CD8-positive, alpha-beta memory T cell (primary cell): ENCODE measurements at regions not wholly inside any gene's neighbourhood (a gene's known extent, or its start where the extent isn't known, plus 50 kb on each side); places are given as distances from the start of the nearest gene placed in this dataset.
"Not testable (repeated sequence)": the region's sequence is repeated elsewhere in the genome, so short reads cannot be mapped to it uniquely, and the experiment has no call there.

Experiments used
- CTCF ChIA-PET: fragments of 350-600 bp; sonication (Branson Sonifier 250); formaldehyde crosslinking; loops from one replicate; lab custom pipeline; 2021; ENCODE audit warnings: antibody characterized with exemption; lab: Charles Lee
- POLR2A ChIA-PET: fragments of 350-600 bp; sonication (Branson Sonifier 250); formaldehyde crosslinking; loops from one replicate; lab custom pipeline; 2021; ENCODE audit warnings: antibody characterized with exemption; lab: Charles Lee
- DNase-seq, 5 donors: peaks; one replicate each; pipeline versions ENCODE4 v3.0.0 to v3.0.0-alpha.2; 2020 to 2022; ENCODE audit warnings: mixed read lengths in 1 of 5
- H3K27ac ChIP-seq: one replicate; pipeline ENCODE4 v1.7.0; 2013; ENCODE audit warnings: low read depth, mild to moderate bottlenecking, low read length, moderate library complexity
- H3K27me3 ChIP-seq: 2 replicates; pipeline ENCODE4 v1.7.0; 2013; ENCODE audit warnings: low read length, mild to moderate bottlenecking; ENCODE audit not compliant: insufficient read depth, poor library complexity, severe bottlenecking
- H3K36me3 ChIP-seq: 2 replicates; pipeline ENCODE4 v1.7.0; 2013; ENCODE audit warnings: mild to moderate bottlenecking, low read length, moderate library complexity; ENCODE audit not compliant: insufficient read depth
- H3K4me1 ChIP-seq: 2 replicates; pipeline ENCODE4 v1.7.0; 2013; ENCODE audit warnings: mild to moderate bottlenecking, low read length, moderate library complexity; ENCODE audit not compliant: insufficient read depth
- H3K4me3 ChIP-seq: 2 replicates; pipeline ENCODE4 v1.7.0; 2013; ENCODE audit warnings: mild to moderate bottlenecking, low read length
- H3K9me3 ChIP-seq: 2 replicates; pipeline ENCODE4 v1.7.0; 2013; ENCODE audit warnings: mild to moderate bottlenecking, low read length
- H3K27ac Mint-ChIP-seq, 8 donors: one replicate each; pipeline ENCODE4 v1.8.0; 2020 to 2021; ENCODE audit warnings: mixed read lengths in 8 of 8, mild to moderate bottlenecking in 6 of 8, inconsistent platforms in 3 of 8, moderate library complexity in 3 of 8
- H3K27me3 Mint-ChIP-seq, 2 donors: one replicate each; pipeline ENCODE4 v1.8.0; 2020 to 2021; ENCODE audit warnings: mixed read lengths in 2 of 2, mild to moderate bottlenecking in 1 of 2, moderate library complexity in 1 of 2
- H3K36me3 Mint-ChIP-seq, 3 donors: one replicate each; pipeline ENCODE4 v1.8.0; 2020 to 2021; ENCODE audit warnings: mixed read lengths in 3 of 3, inconsistent platforms in 1 of 3, mild to moderate bottlenecking in 1 of 3
- H3K4me1 Mint-ChIP-seq, 3 donors: one replicate each; pipeline ENCODE4 v1.8.0; 2020 to 2021; ENCODE audit warnings: mixed read lengths in 3 of 3, inconsistent platforms in 1 of 3, mild to moderate bottlenecking in 1 of 3
- H3K4me3 Mint-ChIP-seq, 7 donors: one replicate each; pipeline ENCODE4 v1.8.0; 2020 to 2021; ENCODE audit warnings: mixed read lengths in 7 of 7, mild to moderate bottlenecking in 6 of 7, moderate library complexity in 4 of 7, inconsistent platforms in 2 of 7
- H3K9me3 Mint-ChIP-seq, 5 donors: one replicate each; pipeline ENCODE4 v1.8.0; 2020 to 2022; ENCODE audit warnings: mixed read lengths in 5 of 5, mild to moderate bottlenecking in 3 of 5, moderate library complexity in 2 of 5, inconsistent platforms in 1 of 5

DNA sequence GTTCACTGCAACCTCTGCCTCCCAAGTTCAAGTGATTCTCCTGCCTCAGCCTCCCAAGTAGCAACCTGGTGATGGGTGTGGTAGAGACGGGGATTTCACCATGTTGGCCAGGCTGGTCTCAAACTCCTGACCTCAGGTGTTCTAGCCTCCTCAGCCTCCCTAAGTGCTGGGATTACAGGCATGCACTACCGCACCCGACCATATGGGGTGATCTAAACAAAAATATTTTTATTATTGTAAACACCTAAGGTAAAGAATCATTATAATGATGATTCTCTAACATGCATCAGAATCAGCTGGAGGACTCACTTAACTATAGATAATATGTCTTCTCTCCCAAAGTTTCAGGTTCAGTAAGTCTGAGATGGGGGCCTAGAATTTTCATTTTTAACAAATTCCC, 96.2 kb upstream of the ALG10 start:
- POLR2A ChIA-PET: no interaction called here
- DNase-seq: no peak
- Histone ChIP-seq H3K4me3 (no peak overlapping the region), H3K27me3 (no peaks in the 10 kb centered on the region), H3K9me3 (no peaks in the 10 kb centered on the region), H3K27ac (no peak overlapping the region), H3K4me1 (no peaks in the 10 kb centered on the region), H3K36me3 (no peaks in the 10 kb centered on the region)
- H3K36me3 Mint-ChIP-seq: peaks cover 0 to 2% (median 0%) of the 10 kb centered on the region in 3 donors
- H3K27me3 Mint-ChIP-seq: peaks cover 0 to 4% of the 10 kb centered on the region in 2 donors
- peaks cover 10 to 21% (median 16%) of the 10 kb centered on the region in 5 donors for H3K9me3 Mint-ChIP-seq
- no peaks in the 10 kb centered on the region for H3K4me1 Mint-ChIP-seq
- CTCF ChIA-PET: no interaction called here
- no peak overlapping the region for H3K27ac Mint-ChIP-seq
- no peak overlapping the region for H3K4me3 Mint-ChIP-seq

DNA sequence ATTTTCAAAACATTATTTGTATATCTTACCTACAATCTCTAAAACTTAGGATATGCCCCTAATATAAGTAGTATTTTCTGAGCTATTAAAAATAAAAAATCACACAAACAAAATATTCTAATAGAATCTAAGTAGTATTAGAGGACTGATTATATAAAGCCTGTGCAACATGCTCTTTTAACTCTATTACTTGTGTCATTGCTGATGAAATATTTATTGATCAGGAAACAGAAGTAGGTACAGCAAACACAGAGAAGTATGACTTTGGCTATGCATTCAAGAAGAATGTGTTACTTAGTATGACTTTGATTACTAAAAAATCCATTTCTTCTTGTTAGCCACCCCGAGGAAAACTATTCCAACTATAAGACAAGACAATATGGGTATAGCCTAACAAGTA, 84.6 kb upstream of the ALG10 start:
- DNase-seq, H3K9me3 Mint-ChIP-seq, POLR2A ChIA-PET, H3K4me1 ChIP-seq, H3K27ac ChIP-seq, H3K4me3 ChIP-seq, H3K36me3 Mint-ChIP-seq, H3K27me3 ChIP-seq, H3K27me3 Mint-ChIP-seq, H3K4me3 Mint-ChIP-seq, H3K9me3 ChIP-seq, H3K36me3 ChIP-seq, H3K4me1 Mint-ChIP-seq, H3K27ac Mint-ChIP-seq, CTCF ChIA-PET: not testable (repeated sequence)

DNA sequence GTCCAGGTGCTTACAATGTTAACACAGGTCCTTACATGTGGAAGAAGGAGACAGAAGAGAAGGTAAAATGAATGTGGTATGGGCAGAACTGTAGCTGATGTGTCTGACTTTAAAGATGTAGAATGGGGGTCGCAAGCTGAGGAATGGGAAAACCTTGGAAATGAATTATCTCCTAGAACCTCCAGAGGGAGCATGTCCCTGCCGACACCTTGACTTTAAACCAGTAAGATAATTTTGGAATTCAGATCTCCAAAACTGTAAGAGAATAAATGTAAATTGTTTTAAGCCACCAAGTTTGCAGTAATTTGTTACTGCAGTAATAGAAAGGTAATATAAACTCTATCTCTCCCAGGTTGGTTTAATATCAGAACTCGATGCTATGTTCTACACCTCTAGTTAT, 80.1 kb upstream of the ALG10 start:
- CTCF ChIA-PET: no interaction called here
- no peak overlapping the region for H3K4me3 Mint-ChIP-seq
- H3K9me3 Mint-ChIP-seq: peaks cover 0 to 4% (median 0%) of the 10 kb centered on the region in 5 donors
- H3K9me3 ChIP-seq: no peaks in the 10 kb centered on the region
- H3K36me3 ChIP-seq: no peaks in the 10 kb centered on the region
- no peaks in the 10 kb centered on the region for H3K4me1 Mint-ChIP-seq
- H3K27me3 Mint-ChIP-seq: no peaks in the 10 kb centered on the region
- H3K4me1 ChIP-seq: no peaks in the 10 kb centered on the region
- no peak for DNase-seq
- H3K4me3 ChIP-seq: no peak overlapping the region
- POLR2A ChIA-PET: no interaction called here
- no peaks in the 10 kb centered on the region for H3K27me3 ChIP-seq
- H3K36me3 Mint-ChIP-seq: no peaks in the 10 kb centered on the region
- H3K27ac Mint-ChIP-seq: no peak overlapping the region
- no peak overlapping the region for H3K27ac ChIP-seq

DNA sequence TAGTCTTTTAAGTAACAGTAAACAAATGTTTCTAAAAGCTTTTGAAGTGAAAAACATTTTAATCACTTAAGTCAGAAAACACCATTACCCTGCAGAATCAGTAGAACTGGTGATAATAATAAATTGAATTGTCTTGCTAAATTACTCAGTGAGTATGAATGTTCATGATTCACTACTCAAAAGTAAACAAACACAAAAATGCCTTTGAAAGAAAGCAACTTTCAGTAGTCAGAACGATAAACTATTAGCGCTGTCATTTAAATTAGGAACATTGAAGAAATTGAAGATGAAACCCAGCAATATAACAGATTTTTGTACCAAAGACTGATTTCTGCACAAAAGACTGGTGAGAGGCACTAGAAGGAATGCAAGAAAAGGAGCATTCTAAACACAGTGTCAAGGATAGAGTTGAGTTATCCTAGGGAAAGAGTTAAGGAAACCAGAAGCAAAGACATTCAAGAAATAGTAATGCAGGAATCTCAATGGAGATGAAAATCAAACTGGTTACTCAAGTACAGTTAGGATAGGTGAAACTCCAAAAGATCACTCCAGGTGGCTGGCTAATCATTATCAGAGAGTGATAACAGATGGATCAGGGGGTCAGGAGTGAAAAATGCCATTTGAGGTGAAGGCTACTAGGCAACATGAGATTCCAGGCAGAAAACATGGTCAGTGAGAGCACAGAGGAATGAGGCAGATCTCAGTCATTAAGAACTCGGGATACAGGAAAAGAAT, 77.4 kb upstream of the ALG10 start:
- H3K4me1 Mint-ChIP-seq: no peaks in the 10 kb centered on the region
- H3K27ac Mint-ChIP-seq: no peak overlapping the region
- no peaks in the 10 kb centered on the region for H3K36me3 ChIP-seq
- no peak overlapping the region for H3K4me3 ChIP-seq
- POLR2A ChIA-PET: no interaction called here
- H3K27me3 ChIP-seq: no peaks in the 10 kb centered on the region
- peaks cover 4 to 19% (median 12%) of the 10 kb centered on the region in 5 donors for H3K9me3 Mint-ChIP-seq
- no peak overlapping the region for H3K27ac ChIP-seq
- peaks cover 0 to 2% (median 0%) of the 10 kb centered on the region in 3 donors for H3K36me3 Mint-ChIP-seq
- no peaks in the 10 kb centered on the region for H3K9me3 ChIP-seq
- DNase-seq: no peak
- CTCF ChIA-PET: no interaction called here
- H3K4me1 ChIP-seq: no peaks in the 10 kb centered on the region
- H3K4me3 Mint-ChIP-seq: no peak overlapping the region
- H3K27me3 Mint-ChIP-seq: no peaks in the 10 kb centered on the region

DNA sequence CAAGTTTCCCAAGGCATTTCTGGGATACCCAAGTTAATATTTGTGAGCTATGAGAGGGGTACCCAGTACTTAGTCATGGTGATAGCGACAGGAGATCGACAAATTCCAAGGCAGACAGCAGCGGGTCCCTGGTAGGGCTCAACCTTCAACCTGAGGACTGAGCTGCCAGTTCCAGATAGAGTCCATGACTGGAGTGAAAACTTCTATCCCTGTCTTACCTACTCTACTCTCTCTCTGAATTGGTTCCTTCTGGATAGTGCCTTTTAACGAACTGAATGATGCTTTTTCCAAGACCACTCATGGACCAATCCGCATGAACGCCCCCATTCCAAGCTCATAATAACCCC, 76.9 kb upstream of the ALG10 start:
- ChIA-PET POLR2A (no interaction called here), CTCF (no interaction called here)
- Histone ChIP-seq H3K4me1 (no peaks in the 10 kb centered on the region), H3K9me3 (no peaks in the 10 kb centered on the region), H3K27ac (no peak overlapping the region), H3K4me3 (no peak overlapping the region), H3K36me3 (no peaks in the 10 kb centered on the region), H3K27me3 (no peaks in the 10 kb centered on the region)
- peaks cover 9 to 20% (median 18%) of the 10 kb centered on the region in 5 donors for H3K9me3 Mint-ChIP-seq
- H3K36me3 Mint-ChIP-seq: peaks cover 0 to 5% (median 0%) of the 10 kb centered on the region in 3 donors
- DNase-seq: no peak
- H3K4me3 Mint-ChIP-seq: no peak overlapping the region
- H3K4me1 Mint-ChIP-seq: no peaks in the 10 kb centered on the region
- no peak overlapping the region for H3K27ac Mint-ChIP-seq
- H3K27me3 Mint-ChIP-seq: no peaks in the 10 kb centered on the region

DNA sequence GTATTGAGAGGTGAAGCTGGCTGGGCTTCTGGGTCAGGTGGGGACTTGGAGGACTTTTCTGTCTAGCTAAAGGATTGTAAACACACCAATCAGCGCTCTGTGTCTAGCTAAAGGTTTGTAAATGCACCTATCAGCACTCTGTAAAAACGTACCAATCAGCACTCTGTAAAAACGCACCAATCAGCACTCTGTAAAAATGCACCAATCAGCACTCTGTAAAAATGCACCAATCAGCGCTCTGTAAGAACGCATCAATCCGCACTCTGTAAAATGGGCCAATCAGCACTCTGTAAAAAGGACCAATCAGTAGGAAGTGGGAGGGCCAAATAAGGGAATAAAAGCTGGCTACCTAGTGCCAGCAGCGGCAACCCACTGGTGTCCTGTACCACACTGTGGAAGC, 56.1 kb upstream of the ALG10 start:
- not testable (repeated sequence) for H3K9me3 Mint-ChIP-seq

DNA sequence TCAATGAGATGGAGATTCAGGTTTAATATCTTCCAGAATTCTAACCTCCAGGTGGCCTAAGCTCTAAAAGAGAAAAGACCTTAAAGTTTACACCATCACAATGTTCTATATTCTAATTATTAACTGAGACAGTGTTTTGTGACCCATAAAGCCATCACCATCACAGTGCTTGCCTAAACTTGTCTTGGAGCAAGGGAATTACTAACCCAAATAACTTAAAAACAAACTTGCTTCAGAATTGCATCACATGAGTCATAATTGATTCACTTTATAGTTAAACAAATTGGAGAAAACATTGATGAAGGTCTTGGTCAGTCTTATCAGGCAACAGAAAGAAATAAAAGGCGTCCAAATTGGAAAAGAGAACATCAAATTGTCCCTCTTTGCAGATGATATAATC, 54.5 kb upstream of the ALG10 start:
- no peaks in the 10 kb centered on the region for H3K4me1 Mint-ChIP-seq
- ChIA-PET CTCF (no interaction called here), POLR2A (no interaction called here)
- peaks cover 0 to 5% (median 0%) of the 10 kb centered on the region in 5 donors for H3K9me3 Mint-ChIP-seq
- H3K27me3 ChIP-seq: no peaks in the 10 kb centered on the region
- H3K36me3 Mint-ChIP-seq: no peaks in the 10 kb centered on the region
- H3K27ac ChIP-seq: no peak overlapping the region
- H3K36me3 ChIP-seq: no peaks in the 10 kb centered on the region
- no peak for DNase-seq
- no peak overlapping the region for H3K4me3 Mint-ChIP-seq
- no peak overlapping the region for H3K4me3 ChIP-seq
- no peak overlapping the region for H3K27ac Mint-ChIP-seq
- no peaks in the 10 kb centered on the region for H3K4me1 ChIP-seq
- peaks cover under 1 to 4% of the 10 kb centered on the region in 2 donors for H3K27me3 Mint-ChIP-seq
- no peaks in the 10 kb centered on the region for H3K9me3 ChIP-seq

More for the DNA sequence above, 56.1 kb upstream of the ALG10 start:
- H3K27me3 ChIP-seq, H3K36me3 Mint-ChIP-seq, CTCF ChIA-PET, H3K27ac Mint-ChIP-seq, H3K36me3 ChIP-seq, H3K4me1 Mint-ChIP-seq, H3K9me3 ChIP-seq, H3K4me3 Mint-ChIP-seq, DNase-seq, H3K27ac ChIP-seq, H3K4me3 ChIP-seq, POLR2A ChIA-PET, H3K4me1 ChIP-seq, H3K27me3 Mint-ChIP-seq: not testable (repeated sequence)
